H9 (cell line): ENCODE measurements at regions not wholly inside any gene's neighbourhood (a gene's known extent, or its start where the extent isn't known, plus 50 kb on each side); places are given as distances from the start of the nearest gene placed in this dataset.

ENCODE experiments used
- DNase-seq: peaks from one replicate; pipeline ENCODE4 v3.0.0-alpha.2; 2017
- H2AFZ ChIP-seq: one replicate; pipeline ENCODE4 v1.6.1; 2013; ENCODE audit warnings: mild to moderate bottlenecking, low read length, control low read depth, moderate library complexity
- H2AK5ac ChIP-seq: 2 replicates; pipeline ENCODE4 v1.6.1; 2013; ENCODE audit warnings: low read length, control low read depth, mixed read lengths; ENCODE audit not compliant: insufficient read length
- H2BK120ac ChIP-seq: one replicate; pipeline ENCODE4 v1.6.1; 2013; ENCODE audit warnings: low read depth, mild to moderate bottlenecking, low read length, control low read depth, inconsistent platforms; ENCODE audit not compliant: poor library complexity, severe bottlenecking
- H2BK12ac ChIP-seq: 2 replicates; pipeline ENCODE4 v1.6.1; 2013; ENCODE audit warnings: low read length, control low read depth, mixed read lengths, low read depth; ENCODE audit not compliant: insufficient read length
- H2BK15ac ChIP-seq: 2 replicates; pipeline ENCODE4 v1.6.1; 2013; ENCODE audit warnings: low read depth, low read length, control low read depth
- H2BK20ac ChIP-seq: one replicate; pipeline ENCODE4 v1.6.1; 2013; ENCODE audit warnings: low read depth, mild to moderate bottlenecking, low read length, control low read depth, inconsistent platforms; ENCODE audit not compliant: poor library complexity, severe bottlenecking
- H2BK5ac ChIP-seq: 2 replicates; pipeline ENCODE4 v1.6.1; 2013; ENCODE audit warnings: low read length, control low read depth, mixed read lengths; ENCODE audit not compliant: insufficient read length
- H3K14ac ChIP-seq: 2 replicates; pipeline ENCODE4 v1.6.1; 2013; ENCODE audit warnings: low read length, control low read depth; ENCODE audit not compliant: insufficient read depth
- H3K18ac ChIP-seq: 2 replicates; pipeline ENCODE4 v1.6.1; 2013; ENCODE audit warnings: low read depth, mild to moderate bottlenecking, mixed read lengths, low read length, control low read depth; ENCODE audit not compliant: insufficient read length
- H3K23ac ChIP-seq: 2 replicates; pipeline ENCODE4 v1.6.1; 2013; ENCODE audit warnings: low read length, control low read depth, mixed read lengths, low read depth; ENCODE audit not compliant: insufficient read length
- H3K23me2 ChIP-seq: 2 replicates; pipeline ENCODE4 v1.6.1; 2013; ENCODE audit warnings: low read depth, mild to moderate bottlenecking, mixed read lengths, low read length, control low read depth; ENCODE audit not compliant: insufficient read length, poor library complexity, severe bottlenecking
- H3K27ac ChIP-seq: 2 replicates; pipeline ENCODE4 v1.5.1; 2013; ENCODE audit warnings: low read length, control low read depth, mixed read lengths, low read depth; ENCODE audit not compliant: insufficient read length
- H3K27me3 ChIP-seq: 2 replicates; pipeline ENCODE4 v1.6.1; 2013; ENCODE audit warnings: low read length, control low read depth, inconsistent platforms; ENCODE audit not compliant: insufficient read depth
- H3K4ac ChIP-seq: 2 replicates; pipeline ENCODE4 v1.6.1; 2013; ENCODE audit warnings: low read depth, mild to moderate bottlenecking, control low read depth, inconsistent platforms, low read length, moderate library complexity
- H3K4me1 ChIP-seq: 2 replicates; pipeline ENCODE4 v1.6.1; 2013; ENCODE audit warnings: low read length, control low read depth, inconsistent platforms; ENCODE audit not compliant: insufficient read depth
- H3K4me2 ChIP-seq: 2 replicates; pipeline ENCODE4 v1.6.1; 2013; ENCODE audit warnings: low read length, control low read depth, mixed read lengths; ENCODE audit not compliant: insufficient read length, insufficient read depth
- H3K56ac ChIP-seq: 2 replicates; pipeline ENCODE4 v1.6.1; 2013; ENCODE audit warnings: low read depth, mild to moderate bottlenecking, mixed read lengths, low read length, control low read depth; ENCODE audit not compliant: insufficient read length
- H3K79me1 ChIP-seq: 2 replicates; pipeline ENCODE4 v1.6.1; 2013; ENCODE audit warnings: low read depth, mild to moderate bottlenecking, moderate library complexity, low read length, control low read depth, inconsistent platforms; ENCODE audit not compliant: insufficient read depth, poor library complexity, severe bottlenecking
- H3K79me2 ChIP-seq: 2 replicates; pipeline ENCODE4 v1.6.1; 2013; ENCODE audit warnings: low read length, control low read depth, inconsistent platforms; ENCODE audit not compliant: insufficient read depth
- H3K9ac ChIP-seq: 2 replicates; pipeline ENCODE4 v1.6.1; 2013; ENCODE audit warnings: low read length, control low read depth, mixed read lengths; ENCODE audit not compliant: insufficient read length; ENCODE audit errors: extremely low read depth
- H3K9me3 ChIP-seq: one replicate; pipeline ENCODE4 v1.6.1; 2013; ENCODE audit warnings: low read depth, low read length, inconsistent platforms; ENCODE audit not compliant: control insufficient read depth
- H3T11ph ChIP-seq: one replicate; pipeline ENCODE4 v1.6.1; 2013; ENCODE audit warnings: mild to moderate bottlenecking, low read length, control low read depth, inconsistent platforms
- H4K20me1 ChIP-seq: one replicate; pipeline ENCODE4 v1.6.1; 2013; ENCODE audit not compliant: control insufficient read depth, insufficient read length, insufficient read depth
- H4K5ac ChIP-seq: 2 replicates; pipeline ENCODE4 v1.6.1; 2013; ENCODE audit warnings: low read depth, mild to moderate bottlenecking, mixed read lengths, low read length, control low read depth; ENCODE audit not compliant: insufficient read length
- H4K8ac ChIP-seq: replicated peaks from 2 replicates; pipeline ENCODE4 v1.6.1; 2013; ENCODE audit warnings: low read length, control low read depth, mixed read lengths, low read depth; ENCODE audit not compliant: insufficient read length
- H4K91ac ChIP-seq: 2 replicates; pipeline ENCODE4 v1.6.1; 2013; ENCODE audit warnings: low read depth, mild to moderate bottlenecking, moderate library complexity, mixed read lengths, low read length, control low read depth; ENCODE audit not compliant: insufficient read length
- H3K27ac Mint-ChIP-seq, 3 experiments: 2 replicates in 2 of 3; 3 replicates in 1 of 3; pipeline ENCODE4 v1.8.0; 2020 to 2021; ENCODE audit warnings: mixed read lengths in 3 of 3, mild to moderate bottlenecking in 1 of 3, moderate library complexity in 1 of 3
- H3K27me3 Mint-ChIP-seq: 2 replicates; pipeline ENCODE4 v1.8.0; 2021; ENCODE audit warnings: low read depth, mild to moderate bottlenecking, moderate library complexity, mixed read lengths
- H3K36me3 Mint-ChIP-seq, 3 experiments: 2 replicates in 2 of 3; 3 replicates in 1 of 3; pipeline ENCODE4 v1.8.0; 2020 to 2021; ENCODE audit warnings: low read depth in 3 of 3, mixed read lengths in 3 of 3; ENCODE audit not compliant: insufficient read depth in 1 of 3
- H3K4me1 Mint-ChIP-seq, 2 experiments: 2 replicates each; pipeline ENCODE4 v1.8.0; 2020; ENCODE audit warnings: mixed read lengths in 2 of 2
- H3K4me3 Mint-ChIP-seq, 2 experiments: 2 replicates in 1 of 2; 3 replicates in 1 of 2; pipeline ENCODE4 v1.8.0; 2020 to 2021; ENCODE audit warnings: mild to moderate bottlenecking in 2 of 2, mixed read lengths in 2 of 2, moderate library complexity in 1 of 2
- H3K9me3 Mint-ChIP-seq, 2 experiments: 2 replicates in 1 of 2; 3 replicates in 1 of 2; pipeline ENCODE4 v1.8.0; 2020; ENCODE audit warnings: mild to moderate bottlenecking in 2 of 2, mixed read lengths in 2 of 2, moderate library complexity in 1 of 2
- WGBS: extraction: QIAGEN DNeasy Blood & Tissue Kit; methylation state at CpG from one replicate; pipeline ENCODE4 v1.1.7; 2013; ENCODE audit warnings: missing lambda C conversion rate, low lambda C conversion rate, mixed read lengths; ENCODE audit not compliant: insufficient read length; ENCODE audit errors: extremely low coverage; 5-methylcytosine and 5-hydroxymethylcytosine counted together
- TF ChIP-seq, protein P1 (sequence below): fragments of 200-600 bp; sonication (generic); conservative IDR thresholded peaks from 3 replicates; pipeline ENCODE4 v1.8.0; 2021; ENCODE audit warnings: antibody characterized with exemption, mild to moderate bottlenecking

DNA sequence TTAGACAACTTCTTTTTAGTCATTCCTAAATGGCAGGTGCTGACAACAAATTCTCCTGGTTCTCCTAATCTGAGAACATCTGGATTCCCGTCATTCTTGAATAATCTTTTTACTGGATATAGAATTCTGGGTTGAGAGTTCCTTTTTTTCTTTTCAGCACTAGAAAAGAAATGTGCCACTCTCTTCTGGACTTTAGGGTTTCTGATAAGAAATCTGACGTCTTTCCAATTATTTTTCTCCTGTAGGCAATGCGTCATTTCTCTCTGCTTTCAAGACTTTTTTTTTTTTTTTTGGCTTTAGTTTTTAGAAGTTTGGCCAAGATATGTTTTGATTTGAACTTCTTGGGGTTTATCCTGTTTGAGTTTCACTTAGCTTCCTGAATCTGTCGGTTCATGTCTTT is 66.1 kb upstream of the RNF24 start:
- no peaks in the 10 kb centered on the region for H3K9me3 ChIP-seq
- no peak overlapping the region for H3K23ac ChIP-seq
- H2BK20ac ChIP-seq, result no peak overlapping the region
- no peak overlapping the region for H2BK120ac ChIP-seq
- no peak for DNase-seq
- H3K79me1 ChIP-seq, result no peaks in the 10 kb centered on the region
- Mint-ChIP-seq H3K36me3 (peaks cover 0 to 5% (median 0%) of the 10 kb centered on the region in 3 experiments; a peak in 2 of 7 replicates), H3K27me3 (peaks cover 21% of the 10 kb centered on the region), H3K27ac (peak overlapping the region in 1 of 3 experiments; percentile 19; a peak in 1 of 7 replicates), H3K9me3 (peaks cover 0 to 5% of the 10 kb centered on the region in 2 experiments; a peak in 2 of 5 replicates), H3K4me1 (peaks cover 24 to 27% of the 10 kb centered on the region in 2 experiments), H3K4me3 (no peak overlapping the region)
- H3K27ac ChIP-seq, result no peak overlapping the region
- H3K18ac ChIP-seq, result no peak overlapping the region
- H4K91ac ChIP-seq, result no peak overlapping the region
- no peak overlapping the region for H2BK5ac ChIP-seq
- no peak overlapping the region for H4K8ac ChIP-seq
- H3T11ph ChIP-seq, result no peak overlapping the region
- TF ChIP-seq, protein P1, sequence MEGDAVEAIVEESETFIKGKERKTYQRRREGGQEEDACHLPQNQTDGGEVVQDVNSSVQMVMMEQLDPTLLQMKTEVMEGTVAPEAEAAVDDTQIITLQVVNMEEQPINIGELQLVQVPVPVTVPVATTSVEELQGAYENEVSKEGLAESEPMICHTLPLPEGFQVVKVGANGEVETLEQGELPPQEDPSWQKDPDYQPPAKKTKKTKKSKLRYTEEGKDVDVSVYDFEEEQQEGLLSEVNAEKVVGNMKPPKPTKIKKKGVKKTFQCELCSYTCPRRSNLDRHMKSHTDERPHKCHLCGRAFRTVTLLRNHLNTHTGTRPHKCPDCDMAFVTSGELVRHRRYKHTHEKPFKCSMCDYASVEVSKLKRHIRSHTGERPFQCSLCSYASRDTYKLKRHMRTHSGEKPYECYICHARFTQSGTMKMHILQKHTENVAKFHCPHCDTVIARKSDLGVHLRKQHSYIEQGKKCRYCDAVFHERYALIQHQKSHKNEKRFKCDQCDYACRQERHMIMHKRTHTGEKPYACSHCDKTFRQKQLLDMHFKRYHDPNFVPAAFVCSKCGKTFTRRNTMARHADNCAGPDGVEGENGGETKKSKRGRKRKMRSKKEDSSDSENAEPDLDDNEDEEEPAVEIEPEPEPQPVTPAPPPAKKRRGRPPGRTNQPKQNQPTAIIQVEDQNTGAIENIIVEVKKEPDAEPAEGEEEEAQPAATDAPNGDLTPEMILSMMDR, result no peak
- H3K23me2 ChIP-seq, result no peaks in the 10 kb centered on the region
- H3K4me1 ChIP-seq, result no peaks in the 10 kb centered on the region
- no peak overlapping the region for H3K14ac ChIP-seq
- no peak overlapping the region for H3K9ac ChIP-seq
- H4K20me1 ChIP-seq, result no peaks in the 10 kb centered on the region
- no peak overlapping the region for H4K5ac ChIP-seq
- WGBS, result no CpG with 5 or more reads among the region's 4 CpGs
- H2BK12ac ChIP-seq, result no peak overlapping the region
- no peak overlapping the region for H2BK15ac ChIP-seq
- no peak overlapping the region for H2AK5ac ChIP-seq
- H3K79me2 ChIP-seq, result no peaks in the 10 kb centered on the region
- no peak overlapping the region for H2AFZ ChIP-seq
- no peak overlapping the region for H3K56ac ChIP-seq
- H3K4me2 ChIP-seq, result no peak overlapping the region
- H3K4ac ChIP-seq, result no peak overlapping the region
- peaks cover 3% of the 10 kb centered on the region; the same call in 1 of the 2 replicates for H3K27me3 ChIP-seq
